ENCODE measurements at regions not wholly inside any gene's neighbourhood (a gene's known extent, or its start where the extent isn't known, plus 50 kb on each side); places are given as distances from the start of the nearest gene placed in this dataset.

DNA sequence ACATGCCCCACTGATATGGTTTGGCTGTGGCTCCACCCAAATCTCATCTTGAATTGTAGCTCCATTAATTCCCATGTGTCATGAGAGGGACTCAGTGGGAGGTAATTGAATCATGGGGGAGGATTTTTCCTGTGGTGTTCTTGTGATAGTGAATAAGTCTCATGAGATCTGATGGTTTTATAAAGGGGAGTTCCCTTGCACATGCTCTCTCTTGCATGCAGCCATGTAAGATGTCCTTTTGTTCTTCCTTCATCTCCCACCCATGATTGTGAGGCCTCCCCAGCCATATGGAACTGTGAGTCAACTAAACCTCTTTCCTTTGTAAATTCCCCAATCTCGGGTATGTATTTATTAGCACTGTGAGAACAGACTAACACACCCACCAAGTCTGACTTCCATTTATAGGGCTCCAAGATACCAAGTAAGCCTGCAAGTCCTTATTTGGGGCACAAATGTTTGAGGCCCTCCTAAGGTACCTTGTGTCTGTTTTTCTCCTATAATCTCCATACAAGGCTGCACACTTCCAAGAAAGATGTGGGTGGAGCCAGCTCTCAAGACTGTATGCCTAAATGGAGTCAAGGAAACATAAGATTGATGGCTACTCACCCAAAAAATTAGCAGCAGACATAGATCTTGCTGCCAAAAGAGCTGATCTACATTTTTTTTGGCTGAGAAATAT lies 364.7 kb downstream of the TXNL1 start:
- TF ChIP-seq CTCF (conservative IDR thresholded peaks at IDR 0.05 in 1 of 2, IDR thresholded peaks at IDR 0.05 in 1 of 2; ENCODE audit: low read depth in 1 of 2, low read length in 2 of 2) (no peak), EZH2 (IDR thresholded peaks at IDR 0.05; ENCODE audit: low read length, missing control alignments) (no peak)

Measured in fibroblast of lung (primary cell).